ENCODE measurements at regions not wholly inside any gene's neighbourhood (a gene's known extent, or its start where the extent isn't known, plus 50 kb on each side); places are given as distances from the start of the nearest gene placed in this dataset.

GRCh38 chr18:60976976-60977375 lies 356.3 kb upstream of the CDH20 start:
- ChIA-PET POLR2A (no interaction called here), CTCF (ENCODE audit: unreplicated experiment) (no interaction called here)
- Histone ChIP-seq H3K36me3 (ENCODE audit: insufficient read depth, low read length) (no peaks in the 10 kb centered on the region), H3K4me3 (ENCODE audit: low read depth, low read length, poor library complexity, severe bottlenecking) (no peak overlapping the region), H4K20me1 (ENCODE audit: insufficient read depth, low read length) (no peaks in the 10 kb centered on the region), H3K4me2 (ENCODE audit: low read length) (no peak overlapping the region), H3K9me2 (ENCODE audit: insufficient read depth, low read length) (no peaks in the 10 kb centered on the region), H2AFZ (ENCODE audit: low read length) (no peak overlapping the region), H3K79me2 (ENCODE audit: insufficient read depth, low read depth, low read length) (no peaks in the 10 kb centered on the region), H3K27ac (ENCODE audit: low read depth, low read length, poor library complexity, severe bottlenecking) (no peak overlapping the region), H3K4me1 (ENCODE audit: insufficient read depth, low read length, poor library complexity, severe bottlenecking) (no peaks in the 10 kb centered on the region), H3K9me3 (ENCODE audit: low read length) (no peaks in the 10 kb centered on the region)
- no peak for DNase-seq (ENCODE audit: low spot score)
- TF ChIP-seq, protein P1, sequence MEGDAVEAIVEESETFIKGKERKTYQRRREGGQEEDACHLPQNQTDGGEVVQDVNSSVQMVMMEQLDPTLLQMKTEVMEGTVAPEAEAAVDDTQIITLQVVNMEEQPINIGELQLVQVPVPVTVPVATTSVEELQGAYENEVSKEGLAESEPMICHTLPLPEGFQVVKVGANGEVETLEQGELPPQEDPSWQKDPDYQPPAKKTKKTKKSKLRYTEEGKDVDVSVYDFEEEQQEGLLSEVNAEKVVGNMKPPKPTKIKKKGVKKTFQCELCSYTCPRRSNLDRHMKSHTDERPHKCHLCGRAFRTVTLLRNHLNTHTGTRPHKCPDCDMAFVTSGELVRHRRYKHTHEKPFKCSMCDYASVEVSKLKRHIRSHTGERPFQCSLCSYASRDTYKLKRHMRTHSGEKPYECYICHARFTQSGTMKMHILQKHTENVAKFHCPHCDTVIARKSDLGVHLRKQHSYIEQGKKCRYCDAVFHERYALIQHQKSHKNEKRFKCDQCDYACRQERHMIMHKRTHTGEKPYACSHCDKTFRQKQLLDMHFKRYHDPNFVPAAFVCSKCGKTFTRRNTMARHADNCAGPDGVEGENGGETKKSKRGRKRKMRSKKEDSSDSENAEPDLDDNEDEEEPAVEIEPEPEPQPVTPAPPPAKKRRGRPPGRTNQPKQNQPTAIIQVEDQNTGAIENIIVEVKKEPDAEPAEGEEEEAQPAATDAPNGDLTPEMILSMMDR (conservative IDR thresholded peaks at IDR 0.05; ENCODE audit: low read length), result no peak
- no peak for TF ChIP-seq EZH2phosphoT487 (IDR thresholded peaks at IDR 0.05; ENCODE audit: borderline replicate concordance, low read depth, low read length)
- intact Hi-C loops (cut with micrococcal nuclease; ENCODE audit: unreplicated experiment), result no loop called here
- BruUV-seq (replicated peaks), result no TSS peak

GRCh38 chr18:60978338-60978737 lies 354.9 kb upstream of the CDH20 start:
- ChIA-PET POLR2A (no interaction called here), CTCF (ENCODE audit: unreplicated experiment) (no interaction called here)
- no peaks in the 10 kb centered on the region for H3K9me2 ChIP-seq (ENCODE audit: insufficient read depth, low read length)
- no peak overlapping the region for H3K4me3 ChIP-seq (ENCODE audit: low read depth, low read length, poor library complexity, severe bottlenecking)
- intact Hi-C loops (cut with micrococcal nuclease; ENCODE audit: unreplicated experiment), result no loop called here
- no peaks in the 10 kb centered on the region for H3K36me3 ChIP-seq (ENCODE audit: insufficient read depth, low read length)
- TF ChIP-seq, protein P1 (conservative IDR thresholded peaks at IDR 0.05; ENCODE audit: low read length), result no peak
- TF ChIP-seq EZH2phosphoT487 (IDR thresholded peaks at IDR 0.05; ENCODE audit: borderline replicate concordance, low read depth, low read length), result no peak
- H3K4me1 ChIP-seq (ENCODE audit: insufficient read depth, low read length, poor library complexity, severe bottlenecking), result no peaks in the 10 kb centered on the region
- H3K9me3 ChIP-seq (ENCODE audit: low read length), result no peaks in the 10 kb centered on the region
- H2AFZ ChIP-seq (ENCODE audit: low read length), result no peak overlapping the region
- no peaks in the 10 kb centered on the region for H4K20me1 ChIP-seq (ENCODE audit: insufficient read depth, low read length)
- no peak overlapping the region for H3K4me2 ChIP-seq (ENCODE audit: low read length)
- H3K79me2 ChIP-seq (ENCODE audit: insufficient read depth, low read depth, low read length), result no peaks in the 10 kb centered on the region
- H3K27ac ChIP-seq (ENCODE audit: low read depth, low read length, poor library complexity, severe bottlenecking), result no peak overlapping the region
- no peak for DNase-seq (ENCODE audit: low spot score)
- no TSS peak for BruUV-seq (replicated peaks)

DNA sequence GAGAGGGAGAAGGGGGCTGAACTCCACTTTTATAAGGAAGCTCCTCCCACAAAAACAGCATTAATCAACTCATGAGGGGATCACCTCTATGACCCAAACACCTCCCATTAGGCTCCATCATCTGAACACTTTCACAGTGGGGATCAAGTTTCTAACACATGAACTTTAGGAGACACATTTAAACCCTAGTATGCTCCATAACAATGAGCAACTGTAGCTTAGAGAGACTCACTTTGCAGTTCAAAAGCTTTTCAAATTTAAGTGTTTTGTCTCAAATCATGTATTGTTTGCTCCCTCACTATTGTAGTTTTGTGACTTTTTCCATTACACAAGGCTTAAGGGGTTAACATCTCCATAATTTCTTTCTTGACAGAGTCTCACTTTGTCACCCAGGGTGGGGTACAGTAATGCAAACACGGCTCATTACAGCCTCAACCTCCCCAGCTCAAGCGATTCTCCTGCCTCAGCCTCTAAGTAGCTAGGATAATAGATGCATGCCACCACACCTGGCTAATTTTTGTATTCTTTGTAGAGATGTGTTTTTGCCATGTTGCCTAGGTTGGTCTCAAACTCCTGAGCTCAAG lies 352.7 kb upstream of the CDH20 start:
- no peak for DNase-seq (ENCODE audit: low spot score)
- H2AFZ ChIP-seq (ENCODE audit: low read length), result no peak overlapping the region
- no peaks in the 10 kb centered on the region for H3K9me2 ChIP-seq (ENCODE audit: insufficient read depth, low read length)
- H3K4me1 ChIP-seq (ENCODE audit: insufficient read depth, low read length, poor library complexity, severe bottlenecking), result no peaks in the 10 kb centered on the region
- H3K79me2 ChIP-seq (ENCODE audit: insufficient read depth, low read depth, low read length), result no peaks in the 10 kb centered on the region
- intact Hi-C loops (cut with micrococcal nuclease; ENCODE audit: unreplicated experiment), result no loop called here
- ChIA-PET CTCF (ENCODE audit: unreplicated experiment) (no interaction called here), POLR2A (interaction anchor here (0.6 kb wide), 1 partner anchor 204 kb away, joined by 3 read pairs; no protein-coding TSS in a partner anchor)
- no peak overlapping the region for H3K4me3 ChIP-seq (ENCODE audit: low read depth, low read length, poor library complexity, severe bottlenecking)
- BruUV-seq (replicated peaks), result no TSS peak
- no peaks in the 10 kb centered on the region for H3K36me3 ChIP-seq (ENCODE audit: insufficient read depth, low read length)
- no peak overlapping the region for H3K27ac ChIP-seq (ENCODE audit: low read depth, low read length, poor library complexity, severe bottlenecking)
- TF ChIP-seq, protein P1 (conservative IDR thresholded peaks at IDR 0.05; ENCODE audit: low read length), result no peak
- TF ChIP-seq EZH2phosphoT487 (IDR thresholded peaks at IDR 0.05; ENCODE audit: borderline replicate concordance, low read depth, low read length), result no peak
- no peaks in the 10 kb centered on the region for H3K9me3 ChIP-seq (ENCODE audit: low read length)
- H3K4me2 ChIP-seq (ENCODE audit: low read length), result no peak overlapping the region
- H4K20me1 ChIP-seq (ENCODE audit: insufficient read depth, low read length), result no peaks in the 10 kb centered on the region

Data from OCI-LY7 (cell line).